ENCODE measurements at regions not wholly inside any gene's neighbourhood (a gene's known extent, or its start where the extent isn't known, plus 50 kb on each side); places are given as distances from the start of the nearest gene placed in this dataset.

- no peak for TF ChIP-seq ZNF274 (IDR thresholded peaks at IDR 0.05; ENCODE audit: low read depth, low read length)
- TF ChIP-seq YY1 (IDR thresholded peaks at IDR 0.05; ENCODE audit: insufficient read depth, insufficient read length): no peak
Measured at GRCh38 chr3:144948711-144949110, 977.1 kb downstream of the DIPK2A start.

Measured in NT2/D1 (cell line).